ENCODE measurements at regions not wholly inside any gene's neighbourhood (a gene's known extent, or its start where the extent isn't known, plus 50 kb on each side); places are given as distances from the start of the nearest gene placed in this dataset.

GRCh38 chr5:29942089-29942488 is 1251.4 kb upstream of the CDH6 start:
- H3K36me3 Mint-ChIP-seq: no peaks in the 10 kb centered on the region
- no peak overlapping the region for H3K27ac Mint-ChIP-seq
- H3K4me3 Mint-ChIP-seq: no peak overlapping the region
- H3K9me3 Mint-ChIP-seq: peaks cover 1 to 3% of the 10 kb centered on the region in 2 donors
- DNase-seq (no peak), ATAC-seq (replicated peaks) (no peak)
- no peaks in the 10 kb centered on the region for H3K4me1 Mint-ChIP-seq
- H3K27me3 Mint-ChIP-seq: no peaks in the 10 kb centered on the region

GRCh38 chr5:29939988-29940387 is 1253.5 kb upstream of the CDH6 start:
- Mint-ChIP-seq H3K27me3 (no peaks in the 10 kb centered on the region), H3K27ac (no peak overlapping the region), H3K4me3 (no peak overlapping the region), H3K9me3 (peaks cover 1 to 3% of the 10 kb centered on the region in 2 donors), H3K4me1 (no peaks in the 10 kb centered on the region), H3K36me3 (no peaks in the 10 kb centered on the region)
- no peak for DNase-seq
- ATAC-seq (replicated peaks): no peak

GRCh38 chr5:29935371-29935770 is 1258.1 kb upstream of the CDH6 start:
- Mint-ChIP-seq H3K36me3 (no peaks in the 10 kb centered on the region), H3K9me3 (peaks cover 1 to 3% of the 10 kb centered on the region in 2 donors), H3K4me1 (no peaks in the 10 kb centered on the region), H3K27me3 (no peaks in the 10 kb centered on the region), H3K27ac (no peak overlapping the region), H3K4me3 (no peak overlapping the region)
- DNase-seq (no peak), ATAC-seq (replicated peaks) (no peak)

- Mint-ChIP-seq H3K36me3 (no peaks in the 10 kb centered on the region), H3K4me3 (no peak overlapping the region), H3K9me3 (peaks cover 0 to 4% of the 10 kb centered on the region in 2 donors), H3K27ac (no peak overlapping the region), H3K4me1 (no peaks in the 10 kb centered on the region), H3K27me3 (no peaks in the 10 kb centered on the region)
- DNase-seq (no peak), ATAC-seq (replicated peaks) (no peak)
Measured at GRCh38 chr5:29930316-29930715, 1263.2 kb upstream of the CDH6 start.

GRCh38 chr5:29924107-29924506 is 1269.4 kb upstream of the CDH6 start:
- no peaks in the 10 kb centered on the region for H3K36me3 Mint-ChIP-seq
- no peaks in the 10 kb centered on the region for H3K27me3 Mint-ChIP-seq
- no peak overlapping the region for H3K4me3 Mint-ChIP-seq
- H3K4me1 Mint-ChIP-seq: no peaks in the 10 kb centered on the region
- no peak overlapping the region for H3K27ac Mint-ChIP-seq
- ATAC-seq (replicated peaks): no peak
- peaks cover 4 to 9% of the 10 kb centered on the region in 2 donors for H3K9me3 Mint-ChIP-seq
- DNase-seq: no peak

GRCh38 chr5:29905626-29906353 is 1287.7 kb upstream of the CDH6 start:
- no peak overlapping the region for H3K4me3 Mint-ChIP-seq
- ATAC-seq (replicated peaks) (no peak), DNase-seq (no peak)
- no peaks in the 10 kb centered on the region for H3K4me1 Mint-ChIP-seq
- H3K27ac Mint-ChIP-seq: no peak overlapping the region
- H3K36me3 Mint-ChIP-seq: no peaks in the 10 kb centered on the region
- H3K27me3 Mint-ChIP-seq: no peaks in the 10 kb centered on the region
- H3K9me3 Mint-ChIP-seq: peaks cover 10 to 12% of the 10 kb centered on the region in 2 donors

GRCh38 chr5:29902859-29903258 is 1290.6 kb upstream of the CDH6 start:
- DNase-seq (no peak), ATAC-seq (replicated peaks) (no peak)
- H3K27ac Mint-ChIP-seq: no peak overlapping the region
- no peaks in the 10 kb centered on the region for H3K4me1 Mint-ChIP-seq
- no peak overlapping the region for H3K4me3 Mint-ChIP-seq
- H3K36me3 Mint-ChIP-seq: no peaks in the 10 kb centered on the region
- no peaks in the 10 kb centered on the region for H3K27me3 Mint-ChIP-seq
- no peaks in the 10 kb centered on the region for H3K9me3 Mint-ChIP-seq

GRCh38 chr5:29899583-29899982 is 1293.9 kb upstream of the CDH6 start:
- ATAC-seq (replicated peaks): no peak
- Mint-ChIP-seq H3K4me3 (no peak overlapping the region), H3K9me3 (no peaks in the 10 kb centered on the region), H3K4me1 (no peaks in the 10 kb centered on the region), H3K36me3 (no peaks in the 10 kb centered on the region), H3K27me3 (no peaks in the 10 kb centered on the region), H3K27ac (no peak overlapping the region)
- DNase-seq: no peak

GRCh38 chr5:29897916-29898315 is 1295.6 kb upstream of the CDH6 start:
- H3K4me3 Mint-ChIP-seq: no peak overlapping the region
- no peak overlapping the region for H3K27ac Mint-ChIP-seq
- no peak for DNase-seq
- no peaks in the 10 kb centered on the region for H3K9me3 Mint-ChIP-seq
- H3K36me3 Mint-ChIP-seq: no peaks in the 10 kb centered on the region
- H3K27me3 Mint-ChIP-seq: no peaks in the 10 kb centered on the region
- no peak for ATAC-seq (replicated peaks)
- H3K4me1 Mint-ChIP-seq: no peaks in the 10 kb centered on the region

GRCh38 chr5:29896646-29897045 is 1296.8 kb upstream of the CDH6 start:
- ATAC-seq (replicated peaks) (no peak), DNase-seq (no peak)
- Mint-ChIP-seq H3K9me3 (no peaks in the 10 kb centered on the region), H3K4me1 (no peaks in the 10 kb centered on the region), H3K36me3 (no peaks in the 10 kb centered on the region), H3K27me3 (no peaks in the 10 kb centered on the region), H3K27ac (no peak overlapping the region), H3K4me3 (no peak overlapping the region)

- H3K4me3 Mint-ChIP-seq: no peak overlapping the region
- no peak for ATAC-seq (replicated peaks)
- peaks cover 0 to 2% of the 10 kb centered on the region in 2 donors for H3K9me3 Mint-ChIP-seq
- no peaks in the 10 kb centered on the region for H3K36me3 Mint-ChIP-seq
- H3K27me3 Mint-ChIP-seq: no peaks in the 10 kb centered on the region
- H3K27ac Mint-ChIP-seq: no peak overlapping the region
- H3K4me1 Mint-ChIP-seq: no peaks in the 10 kb centered on the region
- DNase-seq: no peak
Measured at GRCh38 chr5:29894668-29895067, 1298.8 kb upstream of the CDH6 start.

GRCh38 chr5:29889051-29889450 is 1304.4 kb upstream of the CDH6 start:
- Mint-ChIP-seq H3K4me1 (no peaks in the 10 kb centered on the region), H3K36me3 (no peaks in the 10 kb centered on the region), H3K4me3 (no peak overlapping the region), H3K27me3 (no peaks in the 10 kb centered on the region), H3K9me3 (peaks cover 0 to 5% of the 10 kb centered on the region in 2 donors), H3K27ac (no peak overlapping the region)
- no peak for ATAC-seq (replicated peaks)
- DNase-seq: no peak

GRCh38 chr5:29885595-29885994 is 1307.9 kb upstream of the CDH6 start:
- no peak for ATAC-seq (replicated peaks)
- Mint-ChIP-seq H3K27me3 (no peaks in the 10 kb centered on the region), H3K9me3 (peaks cover 0 to 6% of the 10 kb centered on the region in 2 donors), H3K36me3 (no peaks in the 10 kb centered on the region), H3K27ac (no peak overlapping the region), H3K4me1 (no peaks in the 10 kb centered on the region), H3K4me3 (no peak overlapping the region)
- DNase-seq: no peak

GRCh38 chr5:29882036-29882435 is 1311.5 kb upstream of the CDH6 start:
- no peaks in the 10 kb centered on the region for H3K36me3 Mint-ChIP-seq
- DNase-seq (no peak), ATAC-seq (replicated peaks) (no peak)
- no peak overlapping the region for H3K27ac Mint-ChIP-seq
- H3K9me3 Mint-ChIP-seq: peaks cover 0 to 6% of the 10 kb centered on the region in 2 donors
- H3K4me3 Mint-ChIP-seq: no peak overlapping the region
- no peaks in the 10 kb centered on the region for H3K4me1 Mint-ChIP-seq
- H3K27me3 Mint-ChIP-seq: no peaks in the 10 kb centered on the region

- DNase-seq: no peak
- Mint-ChIP-seq H3K4me1 (no peaks in the 10 kb centered on the region), H3K9me3 (peaks cover 0 to 6% of the 10 kb centered on the region in 2 donors), H3K27me3 (no peaks in the 10 kb centered on the region), H3K4me3 (no peak overlapping the region), H3K27ac (no peak overlapping the region), H3K36me3 (no peaks in the 10 kb centered on the region)
- ATAC-seq (replicated peaks): no peak
Measured at GRCh38 chr5:29879401-29879800, 1314.1 kb upstream of the CDH6 start.

- ATAC-seq (replicated peaks): no peak
- no peaks in the 10 kb centered on the region for H3K4me1 Mint-ChIP-seq
- H3K4me3 Mint-ChIP-seq: no peak overlapping the region
- H3K27ac Mint-ChIP-seq: no peak overlapping the region
- no peak for DNase-seq
- H3K36me3 Mint-ChIP-seq: no peaks in the 10 kb centered on the region
- peaks cover 0 to 6% of the 10 kb centered on the region in 2 donors for H3K9me3 Mint-ChIP-seq
- H3K27me3 Mint-ChIP-seq: no peaks in the 10 kb centered on the region
Measured at GRCh38 chr5:29878599-29878998, 1314.9 kb upstream of the CDH6 start.
